ENCODE measurements at regions not wholly inside any gene's neighbourhood (a gene's known extent, or its start where the extent isn't known, plus 50 kb on each side); places are given as distances from the start of the nearest gene placed in this dataset.

DNA sequence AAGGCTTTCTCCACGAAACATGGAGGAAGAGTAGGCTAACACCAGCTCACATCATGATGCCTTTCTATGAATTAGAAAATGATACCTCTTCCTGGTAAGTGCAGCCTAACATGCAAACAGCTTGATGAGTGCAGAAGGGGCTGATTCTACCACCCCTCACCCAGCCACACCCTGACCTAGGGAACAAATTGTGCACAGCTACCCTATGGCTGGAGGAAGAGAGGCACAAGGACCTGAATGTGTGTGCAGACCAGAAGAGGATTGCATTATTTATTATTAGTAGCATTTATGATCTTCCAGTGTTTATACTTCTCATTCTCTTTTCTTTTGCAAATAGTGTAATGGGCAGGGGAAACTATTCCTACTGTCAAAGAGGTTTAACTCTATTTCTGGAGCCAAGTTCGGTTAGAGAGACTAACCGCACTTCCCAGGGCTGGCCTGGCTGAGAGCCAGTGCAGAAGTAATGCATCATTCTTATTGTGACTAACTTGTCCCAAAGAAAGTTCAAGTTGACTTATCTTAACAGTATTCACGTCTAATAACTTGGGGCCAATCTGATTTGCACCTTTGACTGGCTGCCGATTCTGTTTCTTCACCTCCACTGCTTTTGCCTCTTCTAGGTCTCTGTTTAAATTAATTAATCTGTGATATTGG is 237.5 kb downstream of the CD83 start:
- no peak overlapping the region for H3K27ac ChIP-seq
- TF ChIP-seq, protein P1, sequence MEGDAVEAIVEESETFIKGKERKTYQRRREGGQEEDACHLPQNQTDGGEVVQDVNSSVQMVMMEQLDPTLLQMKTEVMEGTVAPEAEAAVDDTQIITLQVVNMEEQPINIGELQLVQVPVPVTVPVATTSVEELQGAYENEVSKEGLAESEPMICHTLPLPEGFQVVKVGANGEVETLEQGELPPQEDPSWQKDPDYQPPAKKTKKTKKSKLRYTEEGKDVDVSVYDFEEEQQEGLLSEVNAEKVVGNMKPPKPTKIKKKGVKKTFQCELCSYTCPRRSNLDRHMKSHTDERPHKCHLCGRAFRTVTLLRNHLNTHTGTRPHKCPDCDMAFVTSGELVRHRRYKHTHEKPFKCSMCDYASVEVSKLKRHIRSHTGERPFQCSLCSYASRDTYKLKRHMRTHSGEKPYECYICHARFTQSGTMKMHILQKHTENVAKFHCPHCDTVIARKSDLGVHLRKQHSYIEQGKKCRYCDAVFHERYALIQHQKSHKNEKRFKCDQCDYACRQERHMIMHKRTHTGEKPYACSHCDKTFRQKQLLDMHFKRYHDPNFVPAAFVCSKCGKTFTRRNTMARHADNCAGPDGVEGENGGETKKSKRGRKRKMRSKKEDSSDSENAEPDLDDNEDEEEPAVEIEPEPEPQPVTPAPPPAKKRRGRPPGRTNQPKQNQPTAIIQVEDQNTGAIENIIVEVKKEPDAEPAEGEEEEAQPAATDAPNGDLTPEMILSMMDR (IDR thresholded peaks at IDR 0.05) = no peak
- no peak overlapping the region for H3K4me3 ChIP-seq
- no peak for DNase-seq (ENCODE audit: low spot score)

DNA sequence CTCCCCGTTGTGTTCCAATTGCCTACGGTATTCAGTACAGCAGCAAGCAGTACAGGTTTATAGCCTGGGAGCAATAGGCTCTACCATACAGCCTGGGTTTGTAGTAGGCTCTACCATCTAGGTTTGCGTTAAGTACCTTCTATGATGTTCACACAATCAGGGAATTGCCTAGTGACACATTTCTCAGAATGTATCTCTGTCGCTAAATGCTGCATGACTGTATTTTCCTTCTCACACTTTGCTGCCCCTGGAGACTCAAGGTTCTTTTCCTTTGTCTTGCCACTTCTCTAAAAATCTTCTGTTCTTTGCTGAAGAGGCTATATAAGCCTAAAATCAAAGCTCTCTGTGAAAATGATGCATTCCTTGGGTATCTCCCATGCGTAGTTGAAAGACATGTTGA is 241.9 kb downstream of the CD83 start:
- Histone ChIP-seq H3K27ac (no peak overlapping the region), H3K4me3 (no peak overlapping the region)
- no peak for DNase-seq (ENCODE audit: low spot score)
- TF ChIP-seq, protein P1 (IDR thresholded peaks at IDR 0.05) = no peak

DNA sequence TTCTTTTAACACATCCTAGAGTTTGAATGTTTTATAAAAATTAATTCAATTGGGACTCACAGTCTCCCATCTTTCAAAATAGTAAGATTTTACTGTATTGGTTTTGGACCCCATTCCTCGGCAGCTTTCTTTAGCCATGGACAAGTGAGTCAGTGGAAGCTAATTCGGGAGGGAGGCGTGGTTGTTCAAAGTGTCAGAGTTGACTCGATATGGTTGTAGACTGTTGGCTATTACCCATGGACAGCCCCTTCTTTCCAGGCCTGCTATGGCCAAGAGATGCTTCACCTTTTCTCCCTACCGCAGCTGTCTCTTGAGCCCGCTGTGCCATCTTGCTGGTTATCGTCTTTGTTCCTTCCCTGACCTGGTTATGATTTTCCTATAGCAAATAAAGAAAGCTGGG is 243.0 kb downstream of the CD83 start:
- TF ChIP-seq, protein P1 (IDR thresholded peaks at IDR 0.05) = no peak
- H3K27ac ChIP-seq = no peak overlapping the region
- H3K4me3 ChIP-seq = no peak overlapping the region
- DNase-seq (ENCODE audit: low spot score) = no peak

DNA sequence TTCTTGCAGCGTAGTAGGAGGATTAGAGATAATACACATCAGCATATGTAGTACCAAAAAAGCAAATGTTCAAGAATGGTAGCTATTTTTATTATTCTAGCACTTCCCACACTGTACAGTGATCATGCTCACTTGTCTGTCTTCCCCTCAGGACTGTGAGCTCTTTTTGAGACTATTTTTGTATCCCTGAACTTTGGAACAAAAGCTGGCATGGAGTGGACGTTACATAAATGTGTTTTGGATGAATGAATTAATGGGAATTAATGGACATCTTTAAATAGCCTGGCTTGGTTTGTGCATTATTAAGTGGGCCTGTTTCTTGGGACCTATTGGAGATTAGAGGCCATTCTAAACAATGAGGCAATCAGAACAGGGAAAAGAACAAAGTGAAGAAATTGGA is 243.7 kb downstream of the CD83 start:
- no peak for DNase-seq (ENCODE audit: low spot score)
- H3K27ac ChIP-seq = no peak overlapping the region
- TF ChIP-seq, protein P1 (IDR thresholded peaks at IDR 0.05) = no peak
- no peak overlapping the region for H3K4me3 ChIP-seq

DNA sequence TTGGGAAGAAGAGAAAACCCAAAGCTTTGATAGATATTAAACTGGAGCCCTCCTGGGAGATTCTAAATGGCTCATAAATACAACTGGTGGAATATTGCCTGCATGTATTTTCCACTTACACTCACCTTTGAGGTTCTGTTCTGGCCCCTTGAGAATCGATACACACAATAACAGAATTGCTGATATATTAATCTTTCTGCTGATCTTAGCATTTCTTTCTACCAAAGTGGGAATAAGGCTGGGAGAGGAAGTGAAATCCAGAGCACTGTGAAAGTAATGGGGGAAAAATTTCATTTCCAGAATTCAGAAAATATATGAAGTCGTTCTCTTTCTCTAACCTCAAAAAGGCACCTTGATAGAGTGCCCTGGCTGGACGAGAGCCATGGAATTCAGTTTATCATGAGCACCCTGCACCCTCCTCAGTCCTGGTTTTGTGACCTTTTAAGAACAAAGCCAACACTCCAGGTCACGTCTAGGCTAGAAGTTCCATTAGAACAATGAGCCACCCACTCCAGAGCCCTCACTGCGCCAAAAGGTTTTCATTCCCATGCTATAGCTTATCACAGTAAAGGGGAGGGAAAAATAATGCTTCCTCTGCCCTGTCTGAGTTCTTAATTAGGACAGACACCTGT is 244.5 kb downstream of the CD83 start:
- Histone ChIP-seq H3K4me3 (no peak overlapping the region), H3K27ac (no peak overlapping the region)
- TF ChIP-seq, protein P1 (IDR thresholded peaks at IDR 0.05) = no peak
- no peak for DNase-seq (ENCODE audit: low spot score)

DNA sequence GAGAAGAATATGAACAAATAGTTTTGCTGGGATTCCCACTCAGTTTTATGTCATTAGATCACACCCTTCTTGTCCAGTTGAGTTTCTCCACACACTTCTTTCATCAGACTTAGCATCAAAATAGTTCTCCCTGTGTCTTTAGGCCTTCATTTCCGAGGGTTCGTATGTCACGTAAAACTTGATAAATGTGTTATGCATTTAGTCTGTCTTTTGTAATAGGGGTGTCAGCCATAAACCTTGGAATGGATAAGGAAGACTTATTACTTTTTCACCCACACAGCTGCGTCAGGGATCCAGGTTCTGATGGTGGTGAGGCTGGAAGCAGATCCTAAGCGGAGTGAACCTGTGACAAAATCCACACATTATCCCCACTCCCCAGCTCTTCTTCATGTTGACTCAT is 246.8 kb downstream of the CD83 start:
- no peak overlapping the region for H3K4me3 ChIP-seq
- no peak overlapping the region for H3K27ac ChIP-seq
- no peak for DNase-seq (ENCODE audit: low spot score)
- TF ChIP-seq, protein P1 (IDR thresholded peaks at IDR 0.05) = no peak

DNA sequence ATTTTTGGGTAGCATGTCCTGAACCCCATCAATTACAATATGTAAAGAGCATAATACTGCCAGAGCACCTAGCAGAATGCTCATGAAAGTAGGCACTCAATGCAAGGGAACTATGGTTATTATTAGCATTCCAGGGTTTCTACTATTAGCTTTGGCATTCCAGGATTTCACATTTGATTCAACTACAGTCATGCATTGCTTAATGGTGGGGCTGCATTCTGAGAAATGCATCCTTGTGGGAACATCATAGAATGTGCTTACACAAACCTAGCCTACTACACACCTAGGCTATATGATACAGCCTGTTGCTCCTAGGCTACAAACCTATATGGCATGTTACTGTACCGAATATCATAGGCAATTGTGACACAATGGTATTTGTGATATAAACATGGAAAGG is 247.8 kb downstream of the CD83 start:
- Histone ChIP-seq H3K27ac (no peak overlapping the region), H3K4me3 (no peak overlapping the region)
- TF ChIP-seq, protein P1 (IDR thresholded peaks at IDR 0.05) = no peak
- DNase-seq (ENCODE audit: low spot score) = no peak

Data from coronary artery (tissue), 2 donors.